ENCODE measurements at regions not wholly inside any gene's neighbourhood (a gene's known extent, or its start where the extent isn't known, plus 50 kb on each side); places are given as distances from the start of the nearest gene placed in this dataset.

GRCh38 chr2:42929546-42930024 is 137.2 kb upstream of the HAAO start:
- TF ChIP-seq REST (IDR thresholded peaks at IDR 0.05; ENCODE audit: insufficient replicate concordance, low read depth) (no peak), CTCF (IDR thresholded peaks at IDR 0.05; ENCODE audit: insufficient read depth, low read length) (no peak), GABPA (IDR thresholded peaks at IDR 0.05; ENCODE audit: low read depth) (no peak), POLR2AphosphoS5 (IDR thresholded peaks at IDR 0.05; ENCODE audit: low read depth) (no peak), SPI1 (IDR thresholded peaks at IDR 0.05; ENCODE audit: borderline replicate concordance, low read depth) (no peak)
- Histone ChIP-seq H3K27me3 (ENCODE audit: insufficient read depth, poor library complexity, severe bottlenecking) (no peaks in the 10 kb centered on the region), H3K27ac (replicated peaks) (peak overlapping the region; percentile 80), H3K4me3 (replicated peaks; ENCODE audit: insufficient read depth, low read length) (no peak overlapping the region)
- DNase-seq (ENCODE audit: low read depth in 1 of 2, low spot score in 1 of 2): no peak

- peak in 1 of 2 experiments; percentile 64 for DNase-seq (ENCODE audit: low read depth in 1 of 2, low spot score in 1 of 2)
- Histone ChIP-seq H3K4me3 (replicated peaks; ENCODE audit: insufficient read depth, low read length) (no peak overlapping the region), H3K27me3 (ENCODE audit: insufficient read depth, poor library complexity, severe bottlenecking) (no peaks in the 10 kb centered on the region), H3K27ac (replicated peaks) (peak overlapping the region; percentile 80)
- TF ChIP-seq CTCF (IDR thresholded peaks at IDR 0.05; ENCODE audit: insufficient read depth, low read length) (no peak), GABPA (IDR thresholded peaks at IDR 0.05; ENCODE audit: low read depth) (no peak), POLR2AphosphoS5 (IDR thresholded peaks at IDR 0.05; ENCODE audit: low read depth) (no peak)
Measured at GRCh38 chr2:42928692-42929545, 136.5 kb upstream of the HAAO start.

DNA sequence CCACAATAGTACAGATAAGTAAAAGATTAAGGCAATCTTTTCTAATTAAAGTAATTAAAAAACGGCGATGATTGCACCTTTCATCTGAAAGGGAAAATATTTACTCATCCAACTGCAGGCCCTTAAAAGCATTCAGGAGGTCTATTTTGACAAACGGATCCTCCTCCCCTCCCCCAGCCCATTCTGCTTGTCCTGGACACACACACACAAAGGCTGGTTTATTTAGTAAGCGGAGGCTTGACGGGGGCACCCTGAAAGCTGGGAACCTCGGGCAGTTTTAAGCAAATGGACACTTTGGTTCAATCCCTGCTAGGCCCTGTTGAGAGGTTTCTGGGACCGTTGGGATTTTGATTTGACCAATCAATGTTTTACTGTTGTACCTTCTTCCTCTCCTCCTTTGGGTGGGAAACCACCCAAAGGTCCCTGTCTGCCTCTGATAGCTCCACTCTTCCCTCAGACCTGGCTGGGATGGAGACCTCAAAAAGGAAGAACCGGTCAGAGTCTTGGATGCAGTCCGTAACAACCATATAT is 135.8 kb upstream of the HAAO start:
- no peak for TF ChIP-seq SPI1 (IDR thresholded peaks at IDR 0.05; ENCODE audit: borderline replicate concordance, low read depth)
- TF ChIP-seq GABPA (IDR thresholded peaks at IDR 0.05; ENCODE audit: low read depth): no peak
- no peak for TF ChIP-seq REST (IDR thresholded peaks at IDR 0.05; ENCODE audit: insufficient replicate concordance, low read depth)
- TF ChIP-seq POLR2AphosphoS5 (IDR thresholded peaks at IDR 0.05; ENCODE audit: low read depth): no peak
- TF ChIP-seq CTCF (IDR thresholded peaks at IDR 0.05; ENCODE audit: insufficient read depth, low read length): no peak

More for the DNA sequence above, 135.8 kb upstream of the HAAO start:
- Histone ChIP-seq H3K27ac (replicated peaks) (peak overlapping the region; percentile 80), H3K27me3 (ENCODE audit: insufficient read depth, poor library complexity, severe bottlenecking) (no peaks in the 10 kb centered on the region), H3K4me3 (replicated peaks; ENCODE audit: insufficient read depth, low read length) (no peak overlapping the region)
- no peak for DNase-seq (ENCODE audit: low read depth in 1 of 2, low spot score in 1 of 2)
